Superior temporal gyrus (tissue), 1 donor: ENCODE measurements at regions not wholly inside any gene's neighbourhood (a gene's known extent, or its start where the extent isn't known, plus 50 kb on each side); places are given as distances from the start of the nearest gene placed in this dataset.

Source experiments
- DNase-seq: peaks from one replicate; pipeline ENCODE4 v3.0.0-alpha.2; 2016; ENCODE audit errors: extremely low spot score

- no peak for DNase-seq
Measured at GRCh38 chr12:65624554-65625086, 199.7 kb upstream of the HMGA2 start.

- DNase-seq = no peak
Measured at GRCh38 chr12:65628061-65628460, 196.2 kb upstream of the HMGA2 start.

DNA sequence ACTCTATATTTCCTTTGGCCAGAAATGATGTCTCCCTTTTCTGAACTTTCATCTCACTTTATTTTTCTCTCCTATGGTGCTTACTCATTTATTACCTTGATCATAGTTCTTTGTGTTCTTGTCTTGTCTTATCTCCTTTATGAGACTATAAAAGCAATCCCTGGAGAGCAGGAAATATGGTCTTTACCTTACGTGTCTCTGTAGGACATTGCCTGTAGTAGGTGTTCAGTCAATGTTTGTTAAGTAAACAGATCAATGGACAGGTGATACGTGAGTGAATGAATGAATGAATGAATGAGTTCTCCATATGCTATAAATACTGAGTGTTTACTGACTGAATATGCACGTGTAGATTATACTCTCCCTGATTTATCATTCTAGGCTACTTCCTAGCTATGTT is 193.7 kb upstream of the HMGA2 start:
- no peak for DNase-seq

- peak; percentile 38 for DNase-seq
Measured at GRCh38 chr12:65631621-65632111, 192.6 kb upstream of the HMGA2 start.

- DNase-seq = no peak
Measured at GRCh38 chr12:65632131-65632855, 192.0 kb upstream of the HMGA2 start.

GRCh38 chr12:65634061-65634460 is 190.2 kb upstream of the HMGA2 start:
- no peak for DNase-seq

- DNase-seq = no peak
Measured at GRCh38 chr12:65634626-65635331, 189.5 kb upstream of the HMGA2 start.

DNA sequence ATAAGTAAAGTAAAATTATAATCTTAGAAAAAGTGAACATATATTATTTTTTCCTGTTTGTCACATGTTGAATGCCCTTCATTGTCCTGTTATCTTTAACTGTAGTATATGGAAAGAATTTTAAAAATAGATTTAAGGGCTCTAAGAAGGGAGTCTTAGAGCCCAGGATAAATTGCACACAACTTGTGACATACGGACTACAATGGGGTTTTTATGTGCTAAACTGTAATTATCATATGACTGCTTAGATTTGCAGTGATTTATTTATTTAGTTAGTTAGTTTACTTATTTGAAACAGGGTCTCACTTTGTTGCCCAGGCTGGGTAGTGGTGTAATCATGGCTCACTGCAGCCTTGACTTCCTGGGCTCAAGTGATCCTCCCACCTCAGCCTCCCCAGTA is 187.8 kb upstream of the HMGA2 start:
- DNase-seq = no peak

GRCh38 chr12:65637150-65637549 is 187.1 kb upstream of the HMGA2 start:
- no peak for DNase-seq

DNA sequence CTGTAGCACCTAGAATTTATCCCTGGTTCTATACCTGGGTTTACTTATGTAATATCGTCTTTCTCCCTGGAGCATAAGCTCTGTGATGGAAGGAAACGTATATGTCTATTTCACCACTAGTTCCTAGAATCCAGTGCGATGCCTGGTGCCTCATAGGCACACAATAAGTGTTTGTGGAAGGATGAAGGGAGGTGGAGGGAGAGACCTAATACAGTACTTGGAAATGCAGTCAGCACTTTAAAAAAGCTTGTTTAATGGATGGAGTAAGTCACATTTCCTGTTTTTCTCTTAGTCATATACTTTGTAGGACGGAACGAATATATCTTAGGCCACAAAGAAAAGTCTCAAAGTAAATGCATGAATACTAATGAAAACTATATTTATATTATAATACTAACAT is 186.5 kb upstream of the HMGA2 start:
- DNase-seq = no peak

DNA sequence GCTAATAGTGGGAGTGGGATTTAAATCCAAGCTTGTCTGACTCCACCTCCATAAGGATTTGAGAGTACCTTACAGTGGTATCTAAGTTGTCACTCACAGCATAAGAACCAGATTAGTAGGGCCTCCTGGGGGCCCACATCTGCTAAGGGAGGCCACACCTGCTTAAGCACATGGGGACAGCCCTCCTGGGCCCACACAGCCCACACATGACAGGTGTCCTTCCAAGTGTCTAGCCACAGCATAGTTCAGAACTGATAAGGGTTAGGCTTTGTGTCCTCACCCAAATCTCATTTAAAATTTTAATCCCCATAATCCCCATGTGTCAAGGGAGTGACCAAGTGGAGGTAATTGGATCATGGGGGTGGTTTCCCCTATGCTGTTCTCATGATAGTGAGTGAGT is 186.0 kb upstream of the HMGA2 start:
- no peak for DNase-seq

DNA sequence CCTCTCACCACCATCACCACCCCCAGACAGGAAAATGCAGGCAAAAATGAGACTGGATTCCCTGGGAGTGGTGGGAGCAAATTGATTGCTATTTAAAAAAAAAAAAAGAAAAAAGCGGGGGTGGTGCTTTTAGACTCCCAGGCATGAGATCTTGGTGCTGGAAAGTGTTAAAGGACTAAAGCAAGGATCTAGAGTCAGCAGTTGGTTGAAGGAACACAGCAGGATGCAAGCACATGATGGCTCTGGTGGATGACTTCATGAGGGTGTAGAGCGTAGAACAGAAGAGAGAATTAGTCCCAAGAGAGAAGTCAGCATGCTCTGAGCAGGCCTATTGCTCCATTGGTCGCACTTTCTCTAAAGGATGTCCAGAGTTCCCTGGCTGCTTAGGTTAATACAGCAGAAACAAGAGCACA is 183.8 kb upstream of the HMGA2 start:
- peak; percentile 13 for DNase-seq

DNA sequence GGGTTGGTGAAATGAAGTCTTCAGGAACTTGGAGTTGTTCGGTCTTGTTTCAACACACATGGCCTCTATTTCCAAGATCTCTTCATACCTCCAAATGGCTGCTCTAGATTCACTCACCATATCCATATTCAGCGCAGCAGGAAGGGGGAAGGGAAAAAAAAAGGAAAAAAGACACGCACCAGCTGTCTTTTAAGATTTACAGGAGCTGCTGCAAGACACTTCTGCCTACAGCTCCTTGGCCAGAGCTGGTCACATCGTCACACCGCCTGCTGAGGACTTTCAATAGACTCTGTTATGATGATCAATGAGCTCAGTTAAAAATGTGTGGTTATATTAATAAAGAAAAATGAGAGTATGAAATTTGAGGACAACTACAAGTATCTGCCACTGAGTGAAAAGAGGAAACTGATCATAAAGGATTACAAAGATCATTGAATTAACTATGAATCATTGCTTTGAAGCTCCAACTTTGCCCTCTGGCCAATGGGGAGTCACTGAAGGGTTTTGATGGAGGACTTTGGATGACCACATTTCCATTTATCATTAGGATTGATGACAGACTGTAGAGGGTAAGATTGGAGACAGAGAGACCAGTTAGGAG is 182.1 kb upstream of the HMGA2 start:
- no peak for DNase-seq

- DNase-seq = no peak
Measured at GRCh38 chr12:65643171-65643570, 181.1 kb upstream of the HMGA2 start.

GRCh38 chr12:65643595-65644386 is 180.5 kb upstream of the HMGA2 start:
- no peak for DNase-seq

GRCh38 chr12:65646127-65646643 is 178.1 kb upstream of the HMGA2 start:
- no peak for DNase-seq

GRCh38 chr12:65647074-65647473 is 177.2 kb upstream of the HMGA2 start:
- DNase-seq = no peak

DNA sequence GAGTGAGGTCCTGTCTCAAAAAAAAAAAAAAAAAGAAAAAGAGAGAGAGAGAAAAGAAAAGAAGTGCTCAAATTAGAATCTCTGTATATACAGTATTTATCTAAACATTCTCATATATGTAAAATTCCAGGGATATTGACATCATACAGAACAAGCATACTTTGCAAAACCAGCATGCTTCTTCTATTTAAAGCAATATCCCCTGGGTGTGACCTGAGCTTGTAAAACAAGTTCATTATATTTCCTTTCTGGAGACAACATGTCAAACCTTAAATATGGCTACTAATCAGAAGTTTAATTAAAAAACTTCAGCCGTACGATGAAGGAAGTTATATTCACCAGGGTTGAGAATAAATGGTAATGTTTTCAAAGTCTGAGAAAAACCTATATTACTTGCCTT is 175.8 kb upstream of the HMGA2 start:
- DNase-seq = no peak

DNA sequence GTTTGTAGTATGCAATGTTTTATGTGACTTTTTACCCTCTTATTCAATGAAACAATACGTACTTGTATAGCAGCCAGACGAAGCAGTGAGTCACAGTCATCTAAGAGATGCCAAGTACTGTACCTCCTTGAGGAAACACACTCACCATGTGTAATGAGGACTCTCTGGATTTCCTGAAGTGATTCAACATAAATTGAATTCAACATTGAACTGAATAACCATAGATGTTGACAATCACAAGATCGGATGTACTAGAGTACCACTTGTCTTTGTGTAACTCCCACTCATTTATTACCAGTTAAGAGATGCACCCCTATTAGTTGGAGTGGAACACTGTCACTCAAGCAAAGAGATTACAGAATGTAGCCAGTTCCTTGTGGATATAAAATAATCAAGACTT is 175.2 kb upstream of the HMGA2 start:
- DNase-seq = peak; percentile 29

GRCh38 chr12:65651060-65651459 is 173.2 kb upstream of the HMGA2 start:
- no peak for DNase-seq

DNA sequence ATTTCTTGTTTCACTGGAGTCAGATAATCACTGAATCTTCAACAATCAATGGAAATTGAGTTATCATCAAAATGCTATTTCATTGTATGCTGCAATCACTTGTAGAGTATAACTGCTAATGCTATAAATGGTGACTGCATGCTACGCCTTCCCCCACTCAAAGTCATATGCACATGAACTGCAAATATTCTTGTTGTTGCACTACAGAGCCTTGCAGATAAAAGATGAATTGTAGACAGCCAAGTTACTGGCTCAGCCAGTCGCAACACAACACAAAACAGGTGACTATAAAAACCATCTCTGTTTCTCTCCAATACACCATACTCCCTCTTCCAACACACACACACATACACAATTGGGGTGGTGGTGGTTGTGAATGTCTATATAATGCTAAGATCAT is 171.0 kb upstream of the HMGA2 start:
- DNase-seq = no peak
